GM23338 (cell line): ENCODE measurements at regions not wholly inside any gene's neighbourhood (a gene's known extent, or its start where the extent isn't known, plus 50 kb on each side); places are given as distances from the start of the nearest gene placed in this dataset.

Experiments used
- CREB1 ChIP-seq: fragments of 250-450 bp; sonication (Bioruptor Pico); IDR thresholded peaks from 2 replicates; pipeline ENCODE4 v1.5.0; 2020; ENCODE audit warnings: low read depth, mild to moderate bottlenecking, moderate library complexity
- CTCF ChIP-seq, 2 experiments: fragments of 200-600 bp in 1 of 2; sonication (generic) in 1 of 2; conservative IDR thresholded peaks; 2 replicates each; pipeline versions ENCODE4 v1.5.1 to v1.6.1; 2016 to 2017; ENCODE audit warnings: antibody characterized with exemption in 2 of 2, low read depth in 2 of 2, mild to moderate bottlenecking in 2 of 2, moderate library complexity in 1 of 2
- EZH2 ChIP-seq: fragments of 200-600 bp; sonication (generic); IDR thresholded peaks from one replicate; pipeline ENCODE4 v1.8.0; 2017; ENCODE audit warnings: antibody characterized with exemption, mild to moderate bottlenecking, low read depth; ENCODE audit not compliant: unreplicated experiment
- POLR2AphosphoS5 ChIP-seq: IDR thresholded peaks from 2 replicates; pipeline ENCODE4 v1.6.1; 2016; ENCODE audit warnings: antibody characterized with exemption, low read depth
- REST ChIP-seq: IDR thresholded peaks from one replicate; pipeline ENCODE4 v1.6.1; 2018; ENCODE audit warnings: antibody characterized with exemption; ENCODE audit not compliant: unreplicated experiment

GRCh38 chr18:70808481-70809056, 519.7 kb downstream of the SOCS6 start:
- no peak for TF ChIP-seq CTCF (conservative IDR thresholded peaks at IDR 0.05; ENCODE audit: low read depth in 2 of 2)
- TF ChIP-seq POLR2AphosphoS5: no peak
- TF ChIP-seq EZH2: no peak
- no peak for TF ChIP-seq CREB1 (CRISPR knock-in tag)
- TF ChIP-seq REST: no peak
